Smooth muscle cell (in vitro differentiated cells): ENCODE measurements at regions not wholly inside any gene's neighbourhood (a gene's known extent, or its start where the extent isn't known, plus 50 kb on each side); places are given as distances from the start of the nearest gene placed in this dataset.

ENCODE experiments used
- DNase-seq: peaks from one replicate; lab custom pipeline; 2025; ENCODE audit not compliant: unreplicated experiment; lab: John Stamatoyannopoulos, UW
- H2AFZ ChIP-seq: fragments of 200-600 bp; sonication (generic); 2 replicates; pipeline ENCODE4 v1.6.0; 2016; ENCODE audit warnings: antibody characterized with exemption, low read depth, mild to moderate bottlenecking
- H3F3A ChIP-seq: fragments of 200-600 bp; sonication (generic); 2 replicates; pipeline ENCODE4 v1.6.0; 2017; ENCODE audit warnings: antibody characterized with exemption, low read depth
- H3K27ac ChIP-seq: fragments of 200-600 bp; sonication (generic); 2 replicates; pipeline ENCODE4 v1.5.1; 2016; ENCODE audit warnings: low read depth, mild to moderate bottlenecking
- H3K27me3 ChIP-seq: fragments of 200-600 bp; sonication (generic); 2 replicates; pipeline ENCODE4 v1.6.1; 2016; ENCODE audit warnings: low read depth, mild to moderate bottlenecking
- H3K36me3 ChIP-seq: fragments of 200-600 bp; sonication (generic); 2 replicates; pipeline ENCODE4 v1.5.1; 2016; ENCODE audit warnings: low read depth
- H3K4me1 ChIP-seq: fragments of 200-600 bp; sonication (generic); 2 replicates; pipeline ENCODE4 v1.5.1; 2016; ENCODE audit warnings: low read depth
- H3K4me2 ChIP-seq: fragments of 200-600 bp; sonication (generic); 2 replicates; pipeline ENCODE4 v1.6.0; 2016; ENCODE audit warnings: mild to moderate bottlenecking
- H3K4me3 ChIP-seq: fragments of 200-600 bp; sonication (generic); 2 replicates; pipeline ENCODE4 v1.5.1; 2016; ENCODE audit warnings: mild to moderate bottlenecking
- H3K79me2 ChIP-seq: fragments of 200-600 bp; sonication (generic); 2 replicates; pipeline ENCODE4 v1.6.0; 2016; ENCODE audit warnings: low read depth, mild to moderate bottlenecking
- H3K9ac ChIP-seq: fragments of 200-600 bp; sonication (generic); 2 replicates; pipeline ENCODE4 v1.6.0; 2016; ENCODE audit warnings: low read depth
- H3K9me3 ChIP-seq: fragments of 200-600 bp; sonication (generic); replicated peaks from 2 replicates; pipeline ENCODE4 v1.5.1; 2016; ENCODE audit warnings: low read depth
- H4K20me1 ChIP-seq: fragments of 200-600 bp; sonication (generic); 2 replicates; pipeline ENCODE4 v1.6.0; 2016; ENCODE audit warnings: low read depth
- WGBS: methylation state at CpG from one replicate; pipeline ENCODE4 v1.1.7; 2016; ENCODE audit warnings: low lambda C conversion rate; 5-methylcytosine and 5-hydroxymethylcytosine counted together
- TF ChIP-seq, protein P1 (sequence below): fragments of 200-600 bp; sonication (generic); IDR thresholded peaks from 2 replicates; pipeline ENCODE4 v1.5.1; 2017; ENCODE audit warnings: borderline replicate concordance, mild to moderate bottlenecking, antibody characterized with exemption; ENCODE audit not compliant: insufficient read depth, poor library complexity, severe bottlenecking

- TF ChIP-seq, protein P1, sequence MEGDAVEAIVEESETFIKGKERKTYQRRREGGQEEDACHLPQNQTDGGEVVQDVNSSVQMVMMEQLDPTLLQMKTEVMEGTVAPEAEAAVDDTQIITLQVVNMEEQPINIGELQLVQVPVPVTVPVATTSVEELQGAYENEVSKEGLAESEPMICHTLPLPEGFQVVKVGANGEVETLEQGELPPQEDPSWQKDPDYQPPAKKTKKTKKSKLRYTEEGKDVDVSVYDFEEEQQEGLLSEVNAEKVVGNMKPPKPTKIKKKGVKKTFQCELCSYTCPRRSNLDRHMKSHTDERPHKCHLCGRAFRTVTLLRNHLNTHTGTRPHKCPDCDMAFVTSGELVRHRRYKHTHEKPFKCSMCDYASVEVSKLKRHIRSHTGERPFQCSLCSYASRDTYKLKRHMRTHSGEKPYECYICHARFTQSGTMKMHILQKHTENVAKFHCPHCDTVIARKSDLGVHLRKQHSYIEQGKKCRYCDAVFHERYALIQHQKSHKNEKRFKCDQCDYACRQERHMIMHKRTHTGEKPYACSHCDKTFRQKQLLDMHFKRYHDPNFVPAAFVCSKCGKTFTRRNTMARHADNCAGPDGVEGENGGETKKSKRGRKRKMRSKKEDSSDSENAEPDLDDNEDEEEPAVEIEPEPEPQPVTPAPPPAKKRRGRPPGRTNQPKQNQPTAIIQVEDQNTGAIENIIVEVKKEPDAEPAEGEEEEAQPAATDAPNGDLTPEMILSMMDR, result no peak
- no peak overlapping the region for H2AFZ ChIP-seq
- no peaks in the 10 kb centered on the region for H4K20me1 ChIP-seq
- no peaks in the 10 kb centered on the region for H3F3A ChIP-seq
- no peak for DNase-seq
- no peaks in the 10 kb centered on the region for H3K9me3 ChIP-seq
- no peak overlapping the region for H3K9ac ChIP-seq
- H3K4me2 ChIP-seq, result no peak overlapping the region
- no peaks in the 10 kb centered on the region for H3K79me2 ChIP-seq
- no peak overlapping the region for H3K27ac ChIP-seq
- no peak overlapping the region for H3K4me3 ChIP-seq
- no peaks in the 10 kb centered on the region for H3K36me3 ChIP-seq
- no peaks in the 10 kb centered on the region for H3K4me1 ChIP-seq
- H3K27me3 ChIP-seq, result no peaks in the 10 kb centered on the region
- WGBS, result 89% methylated on average over 1 of the region's 1 CpG
These were observed 67.8 kb upstream of the PHACTR2 start for GRCh38 chr6:143609972-143610371.

DNA sequence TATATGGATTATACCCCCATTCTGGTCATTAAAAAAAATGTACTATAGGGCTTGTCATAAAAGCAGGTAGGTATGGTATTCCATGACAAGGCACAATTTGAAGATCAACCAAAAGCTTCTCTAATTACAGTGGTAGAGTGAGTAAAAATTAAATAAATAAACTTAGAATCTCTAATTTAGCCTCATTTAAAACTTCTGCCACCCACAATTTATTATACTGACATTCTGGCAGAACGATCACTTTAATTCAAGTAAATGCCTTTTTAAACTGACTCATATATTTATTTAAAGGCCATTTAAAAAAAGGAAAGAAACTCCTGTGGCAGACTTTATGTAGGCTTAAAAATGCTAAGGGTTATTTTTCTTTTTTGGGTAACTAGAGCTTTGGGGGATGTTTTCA, 68.3 kb upstream of the PHACTR2 start:
- Histone ChIP-seq H3F3A (no peaks in the 10 kb centered on the region), H3K4me3 (no peak overlapping the region), H3K36me3 (no peaks in the 10 kb centered on the region), H3K4me1 (no peaks in the 10 kb centered on the region), H3K27ac (no peak overlapping the region), H3K4me2 (no peak overlapping the region), H2AFZ (no peak overlapping the region), H3K27me3 (no peaks in the 10 kb centered on the region), H3K79me2 (no peaks in the 10 kb centered on the region), H3K9me3 (no peaks in the 10 kb centered on the region), H4K20me1 (no peaks in the 10 kb centered on the region), H3K9ac (no peak overlapping the region)
- DNase-seq, result no peak
- WGBS, result 84% methylated on average over 1 of the region's 1 CpG
- TF ChIP-seq, protein P1, result no peak

- Histone ChIP-seq H3K9ac (no peak overlapping the region), H3K79me2 (no peaks in the 10 kb centered on the region), H3K9me3 (no peaks in the 10 kb centered on the region), H3K4me2 (no peak overlapping the region), H4K20me1 (no peaks in the 10 kb centered on the region), H3K4me1 (no peaks in the 10 kb centered on the region), H3K27ac (no peak overlapping the region), H2AFZ (no peak overlapping the region), H3K36me3 (no peaks in the 10 kb centered on the region), H3K27me3 (no peaks in the 10 kb centered on the region), H3F3A (no peaks in the 10 kb centered on the region), H3K4me3 (no peak overlapping the region)
- TF ChIP-seq, protein P1, result no peak
- 88% methylated on average over 5 of the region's 5 CpGs for WGBS
- DNase-seq, result no peak
These were observed 68.9 kb upstream of the PHACTR2 start for GRCh38 chr6:143608906-143609305.

GRCh38 chr6:143607974-143608373, 69.8 kb upstream of the PHACTR2 start:
- H3K27ac ChIP-seq, result no peak overlapping the region
- no peaks in the 10 kb centered on the region for H3K27me3 ChIP-seq
- H3K4me3 ChIP-seq, result no peak overlapping the region
- no peaks in the 10 kb centered on the region for H3K36me3 ChIP-seq
- no peaks in the 10 kb centered on the region for H4K20me1 ChIP-seq
- TF ChIP-seq, protein P1, result no peak
- H2AFZ ChIP-seq, result peak overlapping the region; percentile 25
- 77% methylated on average over 7 of the region's 7 CpGs for WGBS
- H3K9ac ChIP-seq, result no peak overlapping the region
- no peaks in the 10 kb centered on the region for H3K9me3 ChIP-seq
- no peak overlapping the region for H3K4me2 ChIP-seq
- DNase-seq, result no peak
- no peaks in the 10 kb centered on the region for H3F3A ChIP-seq
- no peaks in the 10 kb centered on the region for H3K4me1 ChIP-seq
- no peaks in the 10 kb centered on the region for H3K79me2 ChIP-seq
